ENCODE measurements at regions not wholly inside any gene's neighbourhood (a gene's known extent, or its start where the extent isn't known, plus 50 kb on each side); places are given as distances from the start of the nearest gene placed in this dataset.

DNA sequence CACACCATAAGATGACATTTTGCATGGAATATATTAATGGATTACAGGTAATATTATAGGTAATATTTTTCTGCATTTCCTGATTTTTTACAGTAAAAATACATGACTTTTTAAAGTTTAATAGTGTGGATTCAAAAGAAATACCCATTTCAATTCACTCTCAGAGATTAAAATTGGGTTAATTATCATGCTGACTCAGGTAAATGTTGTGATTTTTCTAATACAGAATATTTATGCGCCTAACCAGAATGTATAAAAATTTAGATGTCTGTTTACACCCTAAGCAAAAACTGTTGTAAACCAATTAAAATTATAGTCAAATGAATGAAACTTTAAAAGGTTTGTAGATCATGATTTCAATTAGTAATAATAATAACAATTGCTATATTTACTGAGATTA, 117.2 kb upstream of the FLRT2 start:
- TF ChIP-seq, protein P1, sequence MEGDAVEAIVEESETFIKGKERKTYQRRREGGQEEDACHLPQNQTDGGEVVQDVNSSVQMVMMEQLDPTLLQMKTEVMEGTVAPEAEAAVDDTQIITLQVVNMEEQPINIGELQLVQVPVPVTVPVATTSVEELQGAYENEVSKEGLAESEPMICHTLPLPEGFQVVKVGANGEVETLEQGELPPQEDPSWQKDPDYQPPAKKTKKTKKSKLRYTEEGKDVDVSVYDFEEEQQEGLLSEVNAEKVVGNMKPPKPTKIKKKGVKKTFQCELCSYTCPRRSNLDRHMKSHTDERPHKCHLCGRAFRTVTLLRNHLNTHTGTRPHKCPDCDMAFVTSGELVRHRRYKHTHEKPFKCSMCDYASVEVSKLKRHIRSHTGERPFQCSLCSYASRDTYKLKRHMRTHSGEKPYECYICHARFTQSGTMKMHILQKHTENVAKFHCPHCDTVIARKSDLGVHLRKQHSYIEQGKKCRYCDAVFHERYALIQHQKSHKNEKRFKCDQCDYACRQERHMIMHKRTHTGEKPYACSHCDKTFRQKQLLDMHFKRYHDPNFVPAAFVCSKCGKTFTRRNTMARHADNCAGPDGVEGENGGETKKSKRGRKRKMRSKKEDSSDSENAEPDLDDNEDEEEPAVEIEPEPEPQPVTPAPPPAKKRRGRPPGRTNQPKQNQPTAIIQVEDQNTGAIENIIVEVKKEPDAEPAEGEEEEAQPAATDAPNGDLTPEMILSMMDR (IDR thresholded peaks at IDR 0.05) = no peak
- no peak for TF ChIP-seq POLR2AphosphoS5 (IDR thresholded peaks at IDR 0.05)

Measured in prostate gland (tissue), 2 donors.